ENCODE measurements at regions not wholly inside any gene's neighbourhood (a gene's known extent, or its start where the extent isn't known, plus 50 kb on each side); places are given as distances from the start of the nearest gene placed in this dataset.

GRCh38 chr9:651371-651770, 190.1 kb upstream of the DMRT1 start:
- H3K4me3 ChIP-seq, result no peak overlapping the region
- 59% methylated on average over 2 of the region's 2 CpGs for WGBS
- intact Hi-C loops (cut with DNase I), result no loop called here
- no peaks in the 10 kb centered on the region for H3K36me3 ChIP-seq
- H3K4me1 ChIP-seq (replicated peaks), result peaks cover 3% of the 10 kb centered on the region
- no peak for DNase-seq (ENCODE audit: low spot score)
- TF ChIP-seq POLR2AphosphoS5 (IDR thresholded peaks at IDR 0.05), result no peak
- no peak for TF ChIP-seq POLR2A (IDR thresholded peaks at IDR 0.05)
- no peak for TF ChIP-seq CTCF (IDR thresholded peaks at IDR 0.05)
- no peak overlapping the region for H3K27ac ChIP-seq
- no peaks in the 10 kb centered on the region for H3K9me3 ChIP-seq
- no peaks in the 10 kb centered on the region for H3K27me3 ChIP-seq (replicated peaks; ENCODE audit: insufficient read depth)

DNA sequence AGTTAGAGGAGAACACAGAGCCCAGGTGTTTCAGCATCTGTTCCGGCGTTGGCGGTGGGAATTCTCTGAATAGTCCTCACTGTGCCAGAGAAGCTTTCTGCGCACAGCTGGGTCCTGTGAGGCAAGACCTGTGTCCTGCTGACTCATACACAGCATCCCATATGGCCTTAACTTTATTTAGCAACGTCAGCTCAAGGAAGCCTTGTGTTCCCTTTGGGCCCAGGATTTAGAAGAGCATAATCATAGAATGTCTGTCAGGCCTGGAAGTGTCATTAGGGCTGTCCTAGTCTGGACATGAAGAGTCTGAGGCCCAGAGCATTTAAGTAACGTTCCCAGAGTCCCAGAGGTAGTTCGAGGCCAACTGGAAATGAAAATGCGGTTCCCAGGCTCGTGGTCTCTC, 188.6 kb upstream of the DMRT1 start:
- intact Hi-C loops (cut with DNase I), result no loop called here
- WGBS, result 66% methylated on average over 9 of the region's 9 CpGs
- H3K27ac ChIP-seq, result peak overlapping the region in 1 of 2 donors; percentile 33
- no peak for TF ChIP-seq CTCF (IDR thresholded peaks at IDR 0.05)
- no peak for TF ChIP-seq POLR2A (IDR thresholded peaks at IDR 0.05)
- no peak for TF ChIP-seq POLR2AphosphoS5 (IDR thresholded peaks at IDR 0.05)
- no peaks in the 10 kb centered on the region for H3K9me3 ChIP-seq
- DNase-seq (ENCODE audit: low spot score), result no peak
- H3K36me3 ChIP-seq, result no peaks in the 10 kb centered on the region
- no peak overlapping the region for H3K4me3 ChIP-seq
- no peaks in the 10 kb centered on the region for H3K27me3 ChIP-seq (replicated peaks; ENCODE audit: insufficient read depth)
- peaks cover 3% of the 10 kb centered on the region for H3K4me1 ChIP-seq (replicated peaks)

DNA sequence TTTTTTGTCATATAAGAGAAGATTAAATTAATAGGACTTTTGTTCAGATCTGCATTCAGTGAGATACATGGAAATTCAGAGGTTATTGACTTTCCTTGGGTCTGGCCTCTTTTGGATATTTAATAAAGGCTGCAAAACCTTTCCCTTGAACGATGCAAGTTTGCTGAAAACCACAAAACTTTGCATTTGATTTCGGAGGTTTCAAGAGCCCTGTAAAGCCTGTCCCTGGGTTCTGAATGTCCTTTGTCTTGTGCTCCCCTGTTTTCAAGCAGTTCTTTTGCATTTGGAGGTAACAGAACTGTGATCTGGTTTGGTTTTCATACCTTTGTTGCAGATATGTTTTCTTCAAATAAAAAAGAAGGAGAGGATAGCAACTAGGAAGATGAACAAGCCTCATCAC, 188.1 kb upstream of the DMRT1 start:
- H3K27ac ChIP-seq, result peak overlapping the region in 1 of 2 donors; percentile 33
- 54% methylated on average over 2 of the region's 2 CpGs for WGBS
- no peak for TF ChIP-seq POLR2A (IDR thresholded peaks at IDR 0.05)
- no peak for TF ChIP-seq CTCF (IDR thresholded peaks at IDR 0.05)
- TF ChIP-seq POLR2AphosphoS5 (IDR thresholded peaks at IDR 0.05), result no peak
- H3K27me3 ChIP-seq (replicated peaks; ENCODE audit: insufficient read depth), result no peaks in the 10 kb centered on the region
- H3K36me3 ChIP-seq, result no peaks in the 10 kb centered on the region
- H3K4me1 ChIP-seq (replicated peaks), result peaks cover 3% of the 10 kb centered on the region
- intact Hi-C loops (cut with DNase I), result no loop called here
- no peaks in the 10 kb centered on the region for H3K9me3 ChIP-seq
- DNase-seq (ENCODE audit: low spot score), result no peak
- H3K4me3 ChIP-seq, result no peak overlapping the region

GRCh38 chr9:653856-654387, 187.6 kb upstream of the DMRT1 start:
- intact Hi-C loops (cut with DNase I), result no loop called here
- Histone ChIP-seq H3K27me3 (replicated peaks; ENCODE audit: insufficient read depth) (no peaks in the 10 kb centered on the region), H3K4me1 (replicated peaks) (peaks cover 3% of the 10 kb centered on the region), H3K36me3 (no peaks in the 10 kb centered on the region), H3K4me3 (no peak overlapping the region), H3K27ac (peak overlapping the region in 1 of 2 donors; percentile 33), H3K9me3 (no peaks in the 10 kb centered on the region)
- WGBS, result 57% methylated on average over 3 of the region's 3 CpGs
- TF ChIP-seq POLR2AphosphoS5 (IDR thresholded peaks at IDR 0.05) (peak; percentile 68), POLR2A (IDR thresholded peaks at IDR 0.05) (no peak), CTCF (IDR thresholded peaks at IDR 0.05) (no peak)
- no peak for DNase-seq (ENCODE audit: low spot score)

- H3K27ac ChIP-seq, result peak overlapping the region; percentile 40 to 68
- no peaks in the 10 kb centered on the region for H3K36me3 ChIP-seq
- WGBS, result 29% methylated on average over 5 of the region's 5 CpGs
- H3K4me1 ChIP-seq (replicated peaks), result peaks cover 3% of the 10 kb centered on the region
- peak; percentile 40 for DNase-seq (ENCODE audit: low spot score)
- H3K9me3 ChIP-seq, result no peaks in the 10 kb centered on the region
- H3K27me3 ChIP-seq (replicated peaks; ENCODE audit: insufficient read depth), result no peaks in the 10 kb centered on the region
- no peak for TF ChIP-seq POLR2AphosphoS5 (IDR thresholded peaks at IDR 0.05)
- TF ChIP-seq CTCF (IDR thresholded peaks at IDR 0.05), result no peak
- TF ChIP-seq POLR2A (IDR thresholded peaks at IDR 0.05), result no peak
- H3K4me3 ChIP-seq, result no peak overlapping the region
- intact Hi-C loops (cut with DNase I), result no loop called here
Measured at GRCh38 chr9:655875-656274, 185.6 kb upstream of the DMRT1 start.

Measured in prostate gland (tissue), 2 donors.